ENCODE measurements at regions not wholly inside any gene's neighbourhood (a gene's known extent, or its start where the extent isn't known, plus 50 kb on each side); places are given as distances from the start of the nearest gene placed in this dataset.
A peak's percentile ranks its signal among the peaks of the same experiment; 100 is the strongest.

- H3K27ac ChIP-seq, result no peak overlapping the region
- TF ChIP-seq ZFX (IDR thresholded peaks at IDR 0.05; ENCODE audit: borderline replicate concordance), result no peak
- TF ChIP-seq CTCF (IDR thresholded peaks at IDR 0.05), result no peak
Observed at GRCh38 chr17:11047228-11047627, 193.8 kb upstream of the SHISA6 start.

- no peak overlapping the region for H3K27ac ChIP-seq
- TF ChIP-seq CTCF (IDR thresholded peaks at IDR 0.05) (no peak), ZFX (IDR thresholded peaks at IDR 0.05; ENCODE audit: borderline replicate concordance) (no peak)
Observed at GRCh38 chr17:11039342-11039741, 201.5 kb upstream of the PIRT start.

GRCh38 chr17:11035681-11036080 is 197.8 kb upstream of the PIRT start:
- TF ChIP-seq CTCF (IDR thresholded peaks at IDR 0.05) (no peak), ZFX (IDR thresholded peaks at IDR 0.05; ENCODE audit: borderline replicate concordance) (no peak)
- H3K27ac ChIP-seq, result no peak overlapping the region

GRCh38 chr17:11031787-11032186 is 193.9 kb upstream of the PIRT start:
- no peak overlapping the region for H3K27ac ChIP-seq
- no peak for TF ChIP-seq ZFX (IDR thresholded peaks at IDR 0.05; ENCODE audit: borderline replicate concordance)
- TF ChIP-seq CTCF (IDR thresholded peaks at IDR 0.05), result peak; percentile 45

GRCh38 chr17:11029791-11030190 is 191.9 kb upstream of the PIRT start:
- H3K27ac ChIP-seq, result no peak overlapping the region
- TF ChIP-seq CTCF (IDR thresholded peaks at IDR 0.05) (no peak), ZFX (IDR thresholded peaks at IDR 0.05; ENCODE audit: borderline replicate concordance) (no peak)

GRCh38 chr17:11028349-11028748 is 190.5 kb upstream of the PIRT start:
- H3K27ac ChIP-seq, result no peak overlapping the region
- TF ChIP-seq CTCF (IDR thresholded peaks at IDR 0.05) (no peak), ZFX (IDR thresholded peaks at IDR 0.05; ENCODE audit: borderline replicate concordance) (no peak)

- H3K27ac ChIP-seq, result no peak overlapping the region
- TF ChIP-seq CTCF (IDR thresholded peaks at IDR 0.05) (no peak), ZFX (IDR thresholded peaks at IDR 0.05; ENCODE audit: borderline replicate concordance) (no peak)
Observed at GRCh38 chr17:11026903-11027302, 189.0 kb upstream of the PIRT start.

Measured in 22Rv1 (cell line).